Vagina (tissue), 2 donors: ENCODE measurements at regions not wholly inside any gene's neighbourhood (a gene's known extent, or its start where the extent isn't known, plus 50 kb on each side); places are given as distances from the start of the nearest gene placed in this dataset.

Experiments used
- CTCF ChIP-seq, 3 experiments: fragments of 450-650 bp in 2 of 3; fragments of 200-600 bp in 1 of 3; sonication (generic) in 1 of 3; IDR thresholded peaks; one replicate each; pipeline ENCODE4 v1.5.1; 2017 to 2019; ENCODE audit warnings: antibody characterized with exemption in 3 of 3, mild to moderate bottlenecking in 2 of 3, moderate library complexity in 2 of 3
- POLR2A ChIP-seq, 2 donors: fragments of 450-650 bp; IDR thresholded peaks; one replicate each; pipeline ENCODE4 v1.6.1; 2017; ENCODE audit warnings: antibody characterized with exemption in 2 of 2, mild to moderate bottlenecking in 2 of 2, moderate library complexity in 2 of 2
- POLR2AphosphoS5 ChIP-seq, 2 donors: sonication (generic); formaldehyde crosslinking; IDR thresholded peaks; one replicate each; pipeline ENCODE4 v1.9.0; 2017; ENCODE audit warnings: antibody characterized with exemption in 2 of 2, mild to moderate bottlenecking in 2 of 2, low read depth in 1 of 2; ENCODE audit not compliant: insufficient read depth in 1 of 2

DNA sequence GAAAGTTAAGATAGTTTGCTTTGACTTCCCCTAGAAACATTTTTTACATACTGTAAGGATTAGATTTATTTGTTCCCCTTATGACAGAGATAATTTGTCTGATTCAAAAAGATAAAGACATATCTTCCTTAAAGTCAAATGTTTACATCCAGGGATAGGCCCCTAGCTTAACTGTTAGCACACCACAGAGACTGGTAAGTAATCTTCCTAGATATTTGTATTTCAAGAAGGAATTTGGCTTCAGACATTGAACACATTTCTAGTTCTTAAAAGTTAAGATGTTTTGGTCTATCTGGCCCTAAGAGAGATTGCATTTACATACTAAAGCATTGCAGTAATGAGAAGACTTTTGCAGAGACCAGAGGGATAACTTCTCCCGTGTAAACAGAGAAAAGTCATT lies 1201.1 kb upstream of the GJE1 start:
- TF ChIP-seq CTCF (IDR thresholded peaks at IDR 0.05) (no peak), POLR2AphosphoS5 (IDR thresholded peaks at IDR 0.05; ENCODE audit: insufficient read depth in 1 of 2, low read depth in 1 of 2) (no peak), POLR2A (IDR thresholded peaks at IDR 0.05) (no peak)
